ENCODE measurements at regions not wholly inside any gene's neighbourhood (a gene's known extent, or its start where the extent isn't known, plus 50 kb on each side); places are given as distances from the start of the nearest gene placed in this dataset.

GRCh38 chr11:116129456-116129855, 625.2 kb upstream of the CADM1 start:
- no peak for DNase-seq

- DNase-seq: no peak
These were observed 622.3 kb upstream of the CADM1 start for GRCh38 chr11:116126562-116126961.

GRCh38 chr11:116124922-116125714, 620.9 kb upstream of the CADM1 start:
- DNase-seq: no peak

GRCh38 chr11:116123739-116124138, 619.5 kb upstream of the CADM1 start:
- DNase-seq: no peak

- no peak for DNase-seq
These were observed 618.7 kb upstream of the CADM1 start for GRCh38 chr11:116122697-116123472.

GRCh38 chr11:116119158-116119557, 614.9 kb upstream of the CADM1 start:
- DNase-seq: no peak

- DNase-seq: no peak
These were observed 613.9 kb upstream of the CADM1 start for GRCh38 chr11:116118138-116118470.

- DNase-seq: no peak
These were observed 613.3 kb upstream of the CADM1 start for GRCh38 chr11:116117331-116118137.

GRCh38 chr11:116115801-116116200, 611.6 kb upstream of the CADM1 start:
- no peak for DNase-seq

GRCh38 chr11:116114198-116114651, 610.0 kb upstream of the CADM1 start:
- no peak for DNase-seq

- DNase-seq: no peak
These were observed 608.1 kb upstream of the CADM1 start for GRCh38 chr11:116112087-116112935.

- DNase-seq: no peak
These were observed 607.3 kb upstream of the CADM1 start for GRCh38 chr11:116111546-116111945.

- no peak for DNase-seq
These were observed 606.6 kb upstream of the CADM1 start for GRCh38 chr11:116110802-116111201.

GRCh38 chr11:116110356-116110755, 606.1 kb upstream of the CADM1 start:
- no peak for DNase-seq

- no peak for DNase-seq
These were observed 605.0 kb upstream of the CADM1 start for GRCh38 chr11:116109228-116109627.

- no peak for DNase-seq
These were observed 603.9 kb upstream of the CADM1 start for GRCh38 chr11:116108161-116108560.

GRCh38 chr11:116107229-116107628, 603.0 kb upstream of the CADM1 start:
- DNase-seq: no peak

- DNase-seq: no peak
These were observed 600.4 kb upstream of the CADM1 start for GRCh38 chr11:116104498-116105174.

- DNase-seq: no peak
These were observed 597.7 kb upstream of the CADM1 start for GRCh38 chr11:116101902-116102301.

GRCh38 chr11:116100016-116100415, 595.8 kb upstream of the CADM1 start:
- DNase-seq: no peak

- DNase-seq: no peak
These were observed 595.3 kb upstream of the CADM1 start for GRCh38 chr11:116099541-116099940.

All from stimulated activated CD4-positive, alpha-beta T cell treated with anti-CD3 and anti-CD28 coated beads, Interleukin-1b, Interleukin-23, amount 100 ng/mL, for 48 hours (primary cell).